Esophagus squamous epithelium (tissue), 4 donors: ENCODE measurements at regions not wholly inside any gene's neighbourhood (a gene's known extent, or its start where the extent isn't known, plus 50 kb on each side); places are given as distances from the start of the nearest gene placed in this dataset.

Source experiments
- CTCF ChIP-seq, 6 experiments: fragments of 450-650 bp in 4 of 6; fragments of 200-600 bp in 2 of 6; sonication (generic) in 2 of 6; IDR thresholded peaks; one replicate each; pipeline ENCODE4 v1.5.1; 2016 to 2019; ENCODE audit warnings: antibody characterized with exemption in 6 of 6, mild to moderate bottlenecking in 4 of 6, moderate library complexity in 4 of 6
- POLR2A ChIP-seq, 4 donors: fragments of 450-650 bp; IDR thresholded peaks; one replicate each; pipeline ENCODE4 v1.6.1; 2017; ENCODE audit warnings: antibody characterized with exemption in 4 of 4, mild to moderate bottlenecking in 4 of 4, moderate library complexity in 3 of 4

- TF ChIP-seq CTCF (IDR thresholded peaks at IDR 0.05), result no peak
- TF ChIP-seq POLR2A (IDR thresholded peaks at IDR 0.05), result no peak
These were observed 53.7 kb upstream of the IRX4 start for GRCh38 chr5:1936413-1936812.
